ENCODE measurements at regions not wholly inside any gene's neighbourhood (a gene's known extent, or its start where the extent isn't known, plus 50 kb on each side); places are given as distances from the start of the nearest gene placed in this dataset.

DNA sequence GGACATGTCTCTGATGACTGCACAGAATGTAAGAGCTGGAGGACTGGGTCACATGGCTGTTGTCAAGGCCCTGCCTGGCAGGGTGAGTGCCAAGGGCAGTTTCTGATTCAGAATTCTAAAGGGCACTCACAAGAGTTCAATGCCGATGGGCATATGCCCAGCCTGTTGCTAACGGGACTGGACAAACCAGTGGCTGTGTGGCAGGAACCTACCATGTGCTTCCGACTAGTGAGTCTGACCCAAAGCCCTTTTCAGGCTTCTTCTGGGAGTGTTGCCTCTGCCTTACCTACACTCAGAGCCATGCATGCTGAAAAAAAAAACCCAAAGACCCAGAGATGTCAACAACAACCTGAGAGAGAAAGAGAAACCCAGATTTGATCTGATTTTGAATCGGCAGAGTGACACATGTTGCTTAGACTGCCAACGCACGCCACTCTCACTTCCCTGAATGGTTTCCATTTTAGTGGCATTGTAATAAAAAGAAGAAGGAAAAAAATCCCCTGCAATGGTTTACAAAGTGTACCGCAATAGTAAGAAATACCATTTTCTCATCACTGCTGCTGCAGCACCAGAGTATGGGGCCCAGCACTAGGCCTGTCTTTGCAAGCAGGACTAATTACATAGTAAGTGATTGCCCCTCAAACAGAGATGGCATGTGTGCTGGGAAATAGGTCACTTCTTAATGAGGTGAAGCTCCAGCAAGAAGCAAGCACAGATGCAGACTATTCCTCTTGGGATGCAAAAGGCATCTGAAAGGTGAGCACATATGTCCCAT is 194.3 kb downstream of the PALM2AKAP2 start (continued):
- TF ChIP-seq, protein P1, sequence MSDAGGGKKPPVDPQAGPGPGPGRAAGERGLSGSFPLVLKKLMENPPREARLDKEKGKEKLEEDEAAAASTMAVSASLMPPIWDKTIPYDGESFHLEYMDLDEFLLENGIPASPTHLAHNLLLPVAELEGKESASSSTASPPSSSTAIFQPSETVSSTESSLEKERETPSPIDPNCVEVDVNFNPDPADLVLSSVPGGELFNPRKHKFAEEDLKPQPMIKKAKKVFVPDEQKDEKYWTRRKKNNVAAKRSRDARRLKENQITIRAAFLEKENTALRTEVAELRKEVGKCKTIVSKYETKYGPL (CRISPR knock-in tag; IDR thresholded peaks at IDR 0.05): no peak
- TF ChIP-seq RARA (CRISPR knock-in tag; IDR thresholded peaks at IDR 0.05): no peak
- TF ChIP-seq, protein P2, sequence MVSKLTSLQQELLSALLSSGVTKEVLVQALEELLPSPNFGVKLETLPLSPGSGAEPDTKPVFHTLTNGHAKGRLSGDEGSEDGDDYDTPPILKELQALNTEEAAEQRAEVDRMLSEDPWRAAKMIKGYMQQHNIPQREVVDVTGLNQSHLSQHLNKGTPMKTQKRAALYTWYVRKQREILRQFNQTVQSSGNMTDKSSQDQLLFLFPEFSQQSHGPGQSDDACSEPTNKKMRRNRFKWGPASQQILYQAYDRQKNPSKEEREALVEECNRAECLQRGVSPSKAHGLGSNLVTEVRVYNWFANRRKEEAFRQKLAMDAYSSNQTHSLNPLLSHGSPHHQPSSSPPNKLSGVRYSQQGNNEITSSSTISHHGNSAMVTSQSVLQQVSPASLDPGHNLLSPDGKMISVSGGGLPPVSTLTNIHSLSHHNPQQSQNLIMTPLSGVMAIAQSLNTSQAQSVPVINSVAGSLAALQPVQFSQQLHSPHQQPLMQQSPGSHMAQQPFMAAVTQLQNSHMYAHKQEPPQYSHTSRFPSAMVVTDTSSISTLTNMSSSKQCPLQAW (CRISPR knock-in tag; IDR thresholded peaks at IDR 0.05): no peak
- TF ChIP-seq, protein P3, sequence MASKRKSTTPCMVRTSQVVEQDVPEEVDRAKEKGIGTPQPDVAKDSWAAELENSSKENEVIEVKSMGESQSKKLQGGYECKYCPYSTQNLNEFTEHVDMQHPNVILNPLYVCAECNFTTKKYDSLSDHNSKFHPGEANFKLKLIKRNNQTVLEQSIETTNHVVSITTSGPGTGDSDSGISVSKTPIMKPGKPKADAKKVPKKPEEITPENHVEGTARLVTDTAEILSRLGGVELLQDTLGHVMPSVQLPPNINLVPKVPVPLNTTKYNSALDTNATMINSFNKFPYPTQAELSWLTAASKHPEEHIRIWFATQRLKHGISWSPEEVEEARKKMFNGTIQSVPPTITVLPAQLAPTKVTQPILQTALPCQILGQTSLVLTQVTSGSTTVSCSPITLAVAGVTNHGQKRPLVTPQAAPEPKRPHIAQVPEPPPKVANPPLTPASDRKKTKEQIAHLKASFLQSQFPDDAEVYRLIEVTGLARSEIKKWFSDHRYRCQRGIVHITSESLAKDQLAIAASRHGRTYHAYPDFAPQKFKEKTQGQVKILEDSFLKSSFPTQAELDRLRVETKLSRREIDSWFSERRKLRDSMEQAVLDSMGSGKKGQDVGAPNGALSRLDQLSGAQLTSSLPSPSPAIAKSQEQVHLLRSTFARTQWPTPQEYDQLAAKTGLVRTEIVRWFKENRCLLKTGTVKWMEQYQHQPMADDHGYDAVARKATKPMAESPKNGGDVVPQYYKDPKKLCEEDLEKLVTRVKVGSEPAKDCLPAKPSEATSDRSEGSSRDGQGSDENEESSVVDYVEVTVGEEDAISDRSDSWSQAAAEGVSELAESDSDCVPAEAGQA (IDR thresholded peaks at IDR 0.05; ENCODE audit: low read depth): no peak
- TF ChIP-seq, protein P3 (CRISPR knock-in tag; IDR thresholded peaks at IDR 0.05; ENCODE audit: borderline replicate concordance): no peak
- no peak for TF ChIP-seq NFIB (CRISPR knock-in tag; IDR thresholded peaks at IDR 0.05; ENCODE audit: borderline replicate concordance)
- TF ChIP-seq, protein P4, sequence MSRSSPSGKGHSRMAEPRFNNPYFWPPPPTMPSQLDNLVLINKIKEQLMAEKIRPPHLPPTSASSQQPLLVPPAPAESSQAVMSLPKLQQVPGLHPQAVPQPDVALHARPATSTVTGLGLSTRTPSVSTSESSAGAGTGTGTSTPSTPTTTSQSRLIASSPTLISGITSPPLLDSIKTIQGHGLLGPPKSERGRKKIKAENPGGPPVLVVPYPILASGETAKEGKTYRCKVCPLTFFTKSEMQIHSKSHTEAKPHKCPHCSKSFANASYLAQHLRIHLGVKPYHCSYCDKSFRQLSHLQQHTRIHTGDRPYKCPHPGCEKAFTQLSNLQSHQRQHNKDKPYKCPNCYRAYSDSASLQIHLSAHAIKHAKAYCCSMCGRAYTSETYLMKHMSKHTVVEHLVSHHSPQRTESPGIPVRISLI (CRISPR knock-in tag; IDR thresholded peaks at IDR 0.05; ENCODE audit: borderline replicate concordance): no peak
- no peak for TF ChIP-seq ZNF101 (CRISPR knock-in tag; IDR thresholded peaks at IDR 0.05; ENCODE audit: borderline replicate concordance, low read depth)
